Mammary epithelial cell (primary cell): ENCODE measurements at regions not wholly inside any gene's neighbourhood (a gene's known extent, or its start where the extent isn't known, plus 50 kb on each side); places are given as distances from the start of the nearest gene placed in this dataset.

Experiments
- CTCF ChIP-seq, 2 donors: IDR thresholded peaks in 1 of 2; conservative IDR thresholded peaks in 1 of 2; 2 replicates each; pipeline ENCODE4 v1.5.1; 2011 to 2012; ENCODE audit warnings: inconsistent platforms in 2 of 2, low read length in 2 of 2, mild to moderate bottlenecking in 2 of 2, control low read depth in 1 of 2, low read depth in 1 of 2; ENCODE audit not compliant: insufficient read depth in 1 of 2; ENCODE audit errors: extremely low read depth in 1 of 2
- EZH2 ChIP-seq: IDR thresholded peaks from 2 replicates; pipeline ENCODE4 v1.6.1; 2012; ENCODE audit warnings: low read length, inconsistent platforms, borderline replicate concordance

DNA sequence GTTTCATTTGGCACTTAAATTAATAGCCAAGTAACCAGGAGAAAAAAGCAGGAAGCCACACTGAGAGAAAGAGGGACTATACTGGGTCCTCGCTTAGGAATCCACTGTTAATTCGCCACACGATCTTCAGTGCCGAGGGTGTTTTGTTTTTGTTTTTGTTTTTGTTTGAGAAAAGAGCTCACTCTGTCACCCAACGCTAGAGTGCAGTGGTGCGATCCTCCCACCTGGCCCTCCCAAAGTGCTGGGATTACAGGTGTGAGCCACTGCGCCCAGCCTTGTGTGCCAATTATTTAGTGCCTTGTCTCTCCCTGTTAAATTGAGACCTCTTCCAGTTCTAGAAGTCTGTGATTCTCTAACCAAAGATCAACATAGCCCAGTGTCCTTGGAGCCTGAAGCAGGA lies 53.8 kb upstream of the TPM1 start:
- no peak for TF ChIP-seq EZH2
- TF ChIP-seq CTCF (conservative IDR thresholded peaks at IDR 0.05 in 1 of 2, IDR thresholded peaks at IDR 0.05 in 1 of 2; ENCODE audit: extremely low read depth in 1 of 2, insufficient read depth in 1 of 2, low read depth in 1 of 2, low read length in 2 of 2) = no peak
